Neuronal stem cell (in vitro differentiated cells): ENCODE measurements at regions not wholly inside any gene's neighbourhood (a gene's known extent, or its start where the extent isn't known, plus 50 kb on each side); places are given as distances from the start of the nearest gene placed in this dataset.

Source experiments
- DNase-seq: peaks from one replicate; pipeline ENCODE4 v3.0.0-alpha.2; 2013; ENCODE audit warnings: low spot score
- H2AFZ ChIP-seq: one replicate; pipeline ENCODE4 v1.6.1; 2013; ENCODE audit warnings: mild to moderate bottlenecking, low read length, inconsistent platforms
- H2AK5ac ChIP-seq: 2 replicates; pipeline ENCODE4 v1.6.1; 2013; ENCODE audit warnings: low read depth, mild to moderate bottlenecking, inconsistent platforms, low read length, moderate library complexity, mixed read lengths
- H2BK120ac ChIP-seq: 2 replicates; pipeline ENCODE4 v1.6.1; 2013; ENCODE audit warnings: low read depth, mild to moderate bottlenecking, inconsistent platforms, low read length, moderate library complexity, mixed read lengths
- H2BK12ac ChIP-seq: one replicate; pipeline ENCODE4 v1.6.1; 2013; ENCODE audit warnings: low read length, inconsistent platforms
- H2BK15ac ChIP-seq: 2 replicates; pipeline ENCODE4 v1.6.1; 2013; ENCODE audit warnings: mild to moderate bottlenecking, low read length, inconsistent platforms, mixed read lengths
- H2BK5ac ChIP-seq: one replicate; pipeline ENCODE4 v1.6.1; 2013; ENCODE audit warnings: inconsistent platforms, mild to moderate bottlenecking, low read length, moderate library complexity
- H3K14ac ChIP-seq: one replicate; pipeline ENCODE4 v1.6.1; 2013; ENCODE audit warnings: low read length, inconsistent platforms
- H3K18ac ChIP-seq: 2 replicates; pipeline ENCODE4 v1.6.1; 2013; ENCODE audit warnings: low read length, inconsistent platforms
- H3K23ac ChIP-seq: 2 replicates; pipeline ENCODE4 v1.6.1; 2013; ENCODE audit warnings: low read depth, mild to moderate bottlenecking, mixed read lengths, low read length, inconsistent platforms; ENCODE audit not compliant: poor library complexity
- H3K27ac ChIP-seq: replicated peaks from 3 replicates; pipeline ENCODE4 v1.5.1; 2013; ENCODE audit warnings: low read length, inconsistent platforms
- H3K27me3 ChIP-seq, 3 experiments: 2 replicates each; pipeline ENCODE4 v1.6.1; 2013; ENCODE audit warnings: low read length in 3 of 3, mild to moderate bottlenecking in 2 of 3, inconsistent platforms in 1 of 3, low read depth in 1 of 3, mixed read lengths in 1 of 3, moderate library complexity in 1 of 3; ENCODE audit not compliant: control insufficient read depth in 3 of 3, insufficient read depth in 3 of 3
- H3K36me3 ChIP-seq, 2 donors: replicated peaks in 1 of 2; 2 replicates each; pipeline ENCODE4 v1.6.1; 2013; ENCODE audit warnings: low read length in 2 of 2; ENCODE audit not compliant: control insufficient read depth in 2 of 2, insufficient read depth in 2 of 2
- H3K4ac ChIP-seq: 2 replicates; pipeline ENCODE4 v1.6.1; 2013; ENCODE audit warnings: inconsistent platforms, mild to moderate bottlenecking, low read length, moderate library complexity
- H3K4me1 ChIP-seq, 2 donors: 1 replicate in 1 of 2; 2 replicates in 1 of 2; pipeline ENCODE4 v1.6.1; 2013; ENCODE audit warnings: low read length in 2 of 2, low read depth in 1 of 2; ENCODE audit not compliant: control insufficient read depth in 2 of 2, insufficient read depth in 1 of 2
- H3K4me2 ChIP-seq: one replicate; pipeline ENCODE4 v1.6.1; 2013; ENCODE audit warnings: mild to moderate bottlenecking, low read length, inconsistent platforms; ENCODE audit not compliant: insufficient read depth, poor library complexity, severe bottlenecking
- H3K4me3 ChIP-seq, 2 donors: 2 replicates each; pipeline ENCODE4 v1.5.1; 2013; ENCODE audit warnings: low read length in 2 of 2, mild to moderate bottlenecking in 2 of 2, inconsistent platforms in 1 of 2, moderate library complexity in 1 of 2
- H3K79me1 ChIP-seq: one replicate; pipeline ENCODE4 v1.6.1; 2013; ENCODE audit warnings: low read depth, mild to moderate bottlenecking, inconsistent platforms, low read length, moderate library complexity
- H3K9ac ChIP-seq: one replicate; pipeline ENCODE4 v1.6.1; 2013; ENCODE audit warnings: mild to moderate bottlenecking, low read depth, low read length, inconsistent platforms; ENCODE audit not compliant: poor library complexity
- H3K9me3 ChIP-seq, 2 donors: replicated peaks in 1 of 2; 2 replicates each; pipeline versions ENCODE3 to v1.6.1; 2013; ENCODE audit warnings: low read length in 2 of 2, mild to moderate bottlenecking in 2 of 2, inconsistent platforms in 1 of 2, low read depth in 1 of 2, mixed read lengths in 1 of 2, moderate library complexity in 1 of 2; ENCODE audit not compliant: control insufficient read depth in 2 of 2, insufficient read depth in 1 of 2
- H4K8ac ChIP-seq: one replicate; pipeline ENCODE4 v1.6.1; 2013; ENCODE audit warnings: low read depth, mild to moderate bottlenecking, inconsistent platforms, low read length, moderate library complexity
- H4K91ac ChIP-seq: one replicate; pipeline ENCODE4 v1.6.1; 2013; ENCODE audit warnings: low read length, low read depth, mild to moderate bottlenecking, inconsistent platforms; ENCODE audit not compliant: poor library complexity
- WGBS, 2 donors: extraction: QIAGEN DNeasy Blood & Tissue Kit; methylation state at CpG; one replicate each; pipeline ENCODE4 v1.1.7; 2013; ENCODE audit warnings: missing lambda C conversion rate in 2 of 2, mixed read lengths in 1 of 2; ENCODE audit not compliant: insufficient read length in 2 of 2, insufficient replicate concordance in 1 of 2; ENCODE audit errors: extremely low coverage in 2 of 2; 5-methylcytosine and 5-hydroxymethylcytosine counted together

DNA sequence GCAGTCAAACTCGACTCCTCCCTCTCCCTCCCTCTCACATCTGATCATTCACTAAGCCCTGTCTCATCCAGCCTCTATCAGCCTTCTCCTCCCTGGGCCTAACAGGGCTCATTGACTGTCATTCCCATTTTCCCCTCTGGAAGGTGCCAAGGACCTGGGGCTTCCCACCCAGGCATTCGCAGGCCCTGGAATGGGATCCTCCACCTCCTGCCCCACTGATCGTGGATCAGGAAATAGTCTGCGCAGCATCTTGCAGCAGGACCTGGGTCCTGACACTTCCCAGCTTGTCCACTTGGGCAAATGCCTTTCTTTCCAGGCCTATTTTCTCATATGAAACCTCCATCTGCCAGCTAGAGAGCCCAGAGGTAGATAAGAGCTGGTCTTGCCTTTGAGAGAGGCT lies 71.2 kb upstream of the ZC3H12A start:
- no peak overlapping the region for H3K4me2 ChIP-seq
- no peak overlapping the region for H2BK5ac ChIP-seq
- no peak overlapping the region for H3K18ac ChIP-seq
- no peak overlapping the region for H2BK12ac ChIP-seq
- no peak overlapping the region for H2AFZ ChIP-seq
- no peak overlapping the region for H3K23ac ChIP-seq
- H3K27ac ChIP-seq = no peak overlapping the region
- no peak overlapping the region for H4K8ac ChIP-seq
- H3K27me3 ChIP-seq = peaks cover 0 to 46% (median 0%) of the 10 kb centered on the region in 3 experiments
- no peak for DNase-seq
- H2BK15ac ChIP-seq = no peak overlapping the region
- no peak overlapping the region for H4K91ac ChIP-seq
- H2BK120ac ChIP-seq = no peak overlapping the region
- H3K14ac ChIP-seq = no peak overlapping the region
- H3K4me3 ChIP-seq = no peak overlapping the region
- H3K4ac ChIP-seq = no peak overlapping the region
- H3K9ac ChIP-seq = no peak overlapping the region
- peaks cover 0 to 2% of the 10 kb centered on the region in 2 donors for H3K4me1 ChIP-seq
- no peaks in the 10 kb centered on the region for H3K9me3 ChIP-seq
- no peak overlapping the region for H2AK5ac ChIP-seq
- H3K79me1 ChIP-seq = no peaks in the 10 kb centered on the region
- no CpG with 5 or more reads among the region's 4 CpGs for WGBS, 2 donors
- no peaks in the 10 kb centered on the region for H3K36me3 ChIP-seq

- DNase-seq = no peak
- H3K9me3 ChIP-seq = no peaks in the 10 kb centered on the region
- no peak overlapping the region for H4K91ac ChIP-seq
- H3K18ac ChIP-seq = no peak overlapping the region
- H3K4me1 ChIP-seq = peaks cover 0 to 2% of the 10 kb centered on the region in 2 donors
- no peak overlapping the region for H3K9ac ChIP-seq
- H3K4ac ChIP-seq = no peak overlapping the region
- no peak overlapping the region for H3K23ac ChIP-seq
- H2BK15ac ChIP-seq = no peak overlapping the region
- H2BK12ac ChIP-seq = no peak overlapping the region
- H2AFZ ChIP-seq = no peak overlapping the region
- no peak overlapping the region for H3K4me2 ChIP-seq
- no peak overlapping the region for H4K8ac ChIP-seq
- no peak overlapping the region for H3K14ac ChIP-seq
- no peaks in the 10 kb centered on the region for H3K36me3 ChIP-seq
- peaks cover 0 to 36% (median 0%) of the 10 kb centered on the region in 3 experiments for H3K27me3 ChIP-seq
- H2BK5ac ChIP-seq = no peak overlapping the region
- H3K4me3 ChIP-seq = no peak overlapping the region
- no peaks in the 10 kb centered on the region for H3K79me1 ChIP-seq
- WGBS, 2 donors = no CpG with 5 or more reads among the region's 4 CpGs
- no peak overlapping the region for H2BK120ac ChIP-seq
- H3K27ac ChIP-seq = no peak overlapping the region
- no peak overlapping the region for H2AK5ac ChIP-seq
These were observed 69.7 kb upstream of the ZC3H12A start for GRCh38 chr1:37404711-37405110.

DNA sequence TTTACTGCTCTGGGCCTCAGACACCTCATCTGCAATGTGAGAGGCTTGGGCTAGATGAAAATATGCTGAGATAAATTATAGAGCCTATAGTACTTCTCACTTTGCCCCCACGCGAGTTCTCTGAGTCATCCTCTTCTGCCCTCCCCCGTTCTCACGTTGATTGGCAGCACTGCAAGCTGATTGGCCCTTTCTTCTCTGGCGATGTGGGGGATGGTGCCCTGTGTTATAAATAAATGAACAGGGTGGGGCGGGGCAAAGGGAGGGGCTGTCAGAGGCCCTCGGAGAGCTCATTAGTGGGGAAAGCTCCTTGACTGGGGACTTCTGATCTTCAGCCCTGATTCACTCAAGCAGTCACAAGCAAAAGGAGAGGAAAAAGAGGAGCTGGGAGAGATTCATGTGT lies 64.3 kb upstream of the ZC3H12A start:
- Histone ChIP-seq H3K9ac (no peak overlapping the region), H3K9me3 (peaks cover 0 to 1% of the 10 kb centered on the region in 2 donors), H3K4me2 (peak overlapping the region; percentile 19), H2BK12ac (no peak overlapping the region), H3K36me3 (no peaks in the 10 kb centered on the region), H2BK15ac (no peak overlapping the region), H3K79me1 (no peaks in the 10 kb centered on the region), H3K27me3 (no peaks in the 10 kb centered on the region), H3K4me3 (no peak overlapping the region), H3K4ac (no peak overlapping the region), H4K91ac (no peak overlapping the region), H2AK5ac (no peak overlapping the region), H2BK120ac (no peak overlapping the region), H4K8ac (no peak overlapping the region), H2BK5ac (no peak overlapping the region), H2AFZ (no peak overlapping the region), H3K23ac (no peak overlapping the region), H3K4me1 (peaks cover 0 to 10% of the 10 kb centered on the region in 2 donors), H3K27ac (peak overlapping the region; percentile 37), H3K18ac (no peak overlapping the region), H3K14ac (no peak overlapping the region)
- DNase-seq = no peak
- WGBS, 2 donors = no CpG with 5 or more reads among the region's 7 CpGs

GRCh38 chr1:37410815-37411214 lies 63.6 kb upstream of the ZC3H12A start:
- Histone ChIP-seq H2BK12ac (no peak overlapping the region), H3K18ac (no peak overlapping the region), H3K9ac (no peak overlapping the region), H3K4me1 (peaks cover 0 to 10% of the 10 kb centered on the region in 2 donors), H3K27me3 (peaks cover 0 to 2% (median 0%) of the 10 kb centered on the region in 3 experiments), H2AFZ (no peak overlapping the region), H2BK5ac (no peak overlapping the region), H3K36me3 (no peaks in the 10 kb centered on the region), H3K79me1 (no peaks in the 10 kb centered on the region), H2BK120ac (no peak overlapping the region), H4K91ac (no peak overlapping the region), H2AK5ac (no peak overlapping the region), H3K4ac (no peak overlapping the region), H3K14ac (no peak overlapping the region), H3K4me2 (no peak overlapping the region), H3K4me3 (no peak overlapping the region), H2BK15ac (no peak overlapping the region), H3K27ac (no peak overlapping the region), H3K23ac (no peak overlapping the region), H4K8ac (no peak overlapping the region), H3K9me3 (peaks cover 0 to 5% of the 10 kb centered on the region in 2 donors)
- WGBS, 2 donors = no CpG with 5 or more reads among the region's 7 CpGs
- DNase-seq = peak; percentile 72
